ENCODE measurements at regions not wholly inside any gene's neighbourhood (a gene's known extent, or its start where the extent isn't known, plus 50 kb on each side); places are given as distances from the start of the nearest gene placed in this dataset.

DNA sequence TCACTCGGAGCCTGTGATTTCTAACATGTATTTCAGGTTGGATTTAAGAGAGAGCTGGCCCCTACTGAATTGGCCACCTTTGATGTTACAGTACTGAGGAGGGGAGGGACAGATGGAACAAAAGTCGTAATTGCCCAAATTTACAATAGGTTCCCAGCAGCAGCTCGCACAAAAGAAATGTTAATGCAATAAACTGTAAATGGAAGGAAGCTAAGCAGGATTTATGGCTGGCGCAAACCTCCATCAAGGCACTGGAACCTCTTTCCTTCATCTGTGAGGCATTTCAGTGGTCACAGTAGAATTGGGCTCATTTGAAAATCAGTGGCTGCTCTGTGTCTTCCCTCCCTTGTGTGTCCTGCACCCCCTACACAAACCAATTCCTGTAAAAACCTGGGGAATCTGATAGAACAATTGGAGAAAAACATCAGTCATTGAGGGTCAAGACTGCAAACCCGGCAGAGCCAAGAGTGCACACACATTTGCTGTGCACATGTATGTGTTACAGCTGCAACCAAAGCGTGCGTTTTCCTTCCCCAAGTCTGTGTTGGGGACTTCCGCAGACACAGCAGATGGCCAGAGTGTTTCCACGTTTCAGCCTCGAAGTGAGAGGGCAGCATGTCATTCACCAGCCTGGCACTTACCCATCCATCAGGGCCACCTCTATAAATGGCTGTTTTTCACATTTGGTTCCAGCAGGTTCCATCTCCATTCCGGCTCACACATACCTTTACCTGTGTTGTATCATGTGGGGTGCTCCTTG is 192.8 kb downstream of the TM9SF2 start:
- no peak overlapping the region for H3K27ac ChIP-seq (ENCODE audit: low read depth, low read length)
- TF ChIP-seq EZH2phosphoT487 (IDR thresholded peaks at IDR 0.05; ENCODE audit: borderline replicate concordance, low read length), result no peak
- TF ChIP-seq, protein P1, sequence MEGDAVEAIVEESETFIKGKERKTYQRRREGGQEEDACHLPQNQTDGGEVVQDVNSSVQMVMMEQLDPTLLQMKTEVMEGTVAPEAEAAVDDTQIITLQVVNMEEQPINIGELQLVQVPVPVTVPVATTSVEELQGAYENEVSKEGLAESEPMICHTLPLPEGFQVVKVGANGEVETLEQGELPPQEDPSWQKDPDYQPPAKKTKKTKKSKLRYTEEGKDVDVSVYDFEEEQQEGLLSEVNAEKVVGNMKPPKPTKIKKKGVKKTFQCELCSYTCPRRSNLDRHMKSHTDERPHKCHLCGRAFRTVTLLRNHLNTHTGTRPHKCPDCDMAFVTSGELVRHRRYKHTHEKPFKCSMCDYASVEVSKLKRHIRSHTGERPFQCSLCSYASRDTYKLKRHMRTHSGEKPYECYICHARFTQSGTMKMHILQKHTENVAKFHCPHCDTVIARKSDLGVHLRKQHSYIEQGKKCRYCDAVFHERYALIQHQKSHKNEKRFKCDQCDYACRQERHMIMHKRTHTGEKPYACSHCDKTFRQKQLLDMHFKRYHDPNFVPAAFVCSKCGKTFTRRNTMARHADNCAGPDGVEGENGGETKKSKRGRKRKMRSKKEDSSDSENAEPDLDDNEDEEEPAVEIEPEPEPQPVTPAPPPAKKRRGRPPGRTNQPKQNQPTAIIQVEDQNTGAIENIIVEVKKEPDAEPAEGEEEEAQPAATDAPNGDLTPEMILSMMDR (IDR thresholded peaks at IDR 0.05; ENCODE audit: low read depth, low read length, poor library complexity, severe bottlenecking), result no peak
- no peaks in the 10 kb centered on the region for H3F3A ChIP-seq (ENCODE audit: control insufficient read depth, insufficient read depth)
- H3K9me3 ChIP-seq (ENCODE audit: control insufficient read depth, insufficient read depth, low read length), result no peaks in the 10 kb centered on the region
- H3K4me2 ChIP-seq (ENCODE audit: low read length), result no peak overlapping the region
- no peaks in the 10 kb centered on the region for H3K36me3 ChIP-seq (ENCODE audit: control insufficient read depth, low read length)
- H3K27me3 ChIP-seq (ENCODE audit: control insufficient read depth, low read length), result no peaks in the 10 kb centered on the region
- no peaks in the 10 kb centered on the region for H3K79me2 ChIP-seq (ENCODE audit: control insufficient read depth, low read length)
- peaks cover 6% of the 10 kb centered on the region; the same call in 1 of the 2 replicates for H3K4me1 ChIP-seq (ENCODE audit: control insufficient read depth, low read length)
- no peak overlapping the region for H3K4me3 ChIP-seq (ENCODE audit: low read length)
- H3K9me2 ChIP-seq (replicated peaks; ENCODE audit: control insufficient read depth, low read length), result no peaks in the 10 kb centered on the region
- H4K20me1 ChIP-seq (ENCODE audit: control insufficient read depth, insufficient read depth, low read depth, low read length), result no peaks in the 10 kb centered on the region

DNA sequence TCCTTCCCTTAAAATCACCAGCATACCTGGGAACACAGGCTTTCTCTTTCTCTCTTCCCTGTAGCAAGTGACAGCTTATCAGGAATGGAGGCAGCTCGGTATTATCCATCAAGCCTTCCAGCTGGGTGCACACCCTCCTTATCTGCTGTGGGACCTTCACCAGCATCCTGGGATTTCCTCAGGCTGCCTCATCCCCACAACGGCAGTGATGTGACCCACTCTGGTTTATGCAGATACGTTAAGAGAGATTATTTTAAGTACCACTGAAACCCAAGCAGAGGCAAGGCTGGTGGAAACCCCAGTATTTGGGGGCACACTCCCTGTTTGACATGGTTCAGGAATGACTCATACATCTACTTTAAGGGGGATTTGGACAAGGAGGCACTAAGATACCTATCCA is 192.1 kb downstream of the TM9SF2 start:
- Histone ChIP-seq H3K79me2 (ENCODE audit: control insufficient read depth, low read length) (no peaks in the 10 kb centered on the region), H3K4me3 (ENCODE audit: low read length) (no peak overlapping the region), H3K9me3 (ENCODE audit: control insufficient read depth, insufficient read depth, low read length) (no peaks in the 10 kb centered on the region), H3K36me3 (ENCODE audit: control insufficient read depth, low read length) (no peaks in the 10 kb centered on the region), H3K4me2 (ENCODE audit: low read length) (no peak overlapping the region), H3K27ac (ENCODE audit: low read depth, low read length) (no peak overlapping the region), H3K9me2 (replicated peaks; ENCODE audit: control insufficient read depth, low read length) (no peaks in the 10 kb centered on the region), H3K27me3 (ENCODE audit: control insufficient read depth, low read length) (no peaks in the 10 kb centered on the region), H4K20me1 (ENCODE audit: control insufficient read depth, insufficient read depth, low read depth, low read length) (no peaks in the 10 kb centered on the region), H3F3A (ENCODE audit: control insufficient read depth, insufficient read depth) (no peaks in the 10 kb centered on the region), H3K4me1 (ENCODE audit: control insufficient read depth, low read length) (peaks cover 4% of the 10 kb centered on the region; the same call in 1 of the 2 replicates)
- TF ChIP-seq, protein P1 (IDR thresholded peaks at IDR 0.05; ENCODE audit: low read depth, low read length, poor library complexity, severe bottlenecking), result no peak
- TF ChIP-seq EZH2phosphoT487 (IDR thresholded peaks at IDR 0.05; ENCODE audit: borderline replicate concordance, low read length), result no peak

DNA sequence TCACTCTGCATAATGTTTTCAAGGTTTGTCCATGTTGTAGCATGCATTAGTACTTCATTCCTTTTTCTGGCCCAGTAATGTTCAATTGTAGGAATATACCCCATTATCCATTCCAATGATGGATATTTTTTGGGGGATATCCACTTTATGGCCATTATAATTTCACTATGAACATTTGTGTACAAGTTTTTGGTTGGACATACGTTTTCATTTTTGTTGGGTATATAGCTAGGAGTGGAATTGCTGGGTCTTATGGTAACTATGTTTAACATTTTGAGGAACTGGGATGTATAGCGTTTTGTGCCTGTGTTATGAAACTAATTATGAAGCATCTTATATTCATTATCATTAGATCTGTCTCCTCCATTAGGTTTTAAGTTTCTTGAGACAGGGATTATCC is 191.6 kb downstream of the TM9SF2 start:
- no peaks in the 10 kb centered on the region for H4K20me1 ChIP-seq (ENCODE audit: control insufficient read depth, insufficient read depth, low read depth, low read length)
- no peaks in the 10 kb centered on the region for H3K4me1 ChIP-seq (ENCODE audit: control insufficient read depth, low read length)
- H3K27me3 ChIP-seq (ENCODE audit: control insufficient read depth, low read length), result no peaks in the 10 kb centered on the region

More for the DNA sequence above, 191.6 kb downstream of the TM9SF2 start:
- TF ChIP-seq EZH2phosphoT487 (IDR thresholded peaks at IDR 0.05; ENCODE audit: borderline replicate concordance, low read length), result no peak
- TF ChIP-seq, protein P1 (IDR thresholded peaks at IDR 0.05; ENCODE audit: low read depth, low read length, poor library complexity, severe bottlenecking), result no peak
- Histone ChIP-seq H3K9me3 (ENCODE audit: control insufficient read depth, insufficient read depth, low read length) (no peaks in the 10 kb centered on the region), H3K27ac (ENCODE audit: low read depth, low read length) (no peak overlapping the region), H3K4me2 (ENCODE audit: low read length) (no peak overlapping the region), H3K36me3 (ENCODE audit: control insufficient read depth, low read length) (no peaks in the 10 kb centered on the region), H3F3A (ENCODE audit: control insufficient read depth, insufficient read depth) (no peaks in the 10 kb centered on the region), H3K79me2 (ENCODE audit: control insufficient read depth, low read length) (no peaks in the 10 kb centered on the region), H3K4me3 (ENCODE audit: low read length) (no peak overlapping the region), H3K9me2 (replicated peaks; ENCODE audit: control insufficient read depth, low read length) (no peaks in the 10 kb centered on the region)
